Stimulated activated CD8-positive, alpha-beta memory T cell treated with anti-CD3 and anti-CD28 coated beads, Interleukin-2, amount 100 ng/mL, for 1 hour (primary cell): ENCODE measurements at regions not wholly inside any gene's neighbourhood (a gene's known extent, or its start where the extent isn't known, plus 50 kb on each side); places are given as distances from the start of the nearest gene placed in this dataset.
"Not testable (repeated sequence)": the region's sequence is repeated elsewhere in the genome, so short reads cannot be mapped to it uniquely, and the experiment has no call there.

Source experiments
- DNase-seq, 2 donors: peaks; one replicate each; pipeline ENCODE4 v3.0.0-alpha.2; 2020; ENCODE audit warnings: low read depth in 2 of 2

GRCh38 chr16:17557480-17557879, 86.7 kb upstream of the XYLT1 start:
- DNase-seq, result no peak

- DNase-seq, result no peak
Measured at GRCh38 chr16:17556276-17557052, 85.7 kb upstream of the XYLT1 start.

- no peak for DNase-seq
Measured at GRCh38 chr16:17555176-17555575, 84.4 kb upstream of the XYLT1 start.

- no peak for DNase-seq
Measured at GRCh38 chr16:17552351-17552750, 81.6 kb upstream of the XYLT1 start.

GRCh38 chr16:17551682-17552081, 80.9 kb upstream of the XYLT1 start:
- not testable (repeated sequence) for DNase-seq

- no peak for DNase-seq
Measured at GRCh38 chr16:17548825-17549224, 78.1 kb upstream of the XYLT1 start.

- no peak for DNase-seq
Measured at GRCh38 chr16:17544785-17545184, 74.0 kb upstream of the XYLT1 start.

- no peak for DNase-seq
Measured at GRCh38 chr16:17544304-17544703, 73.5 kb upstream of the XYLT1 start.

GRCh38 chr16:17543073-17543472, 72.3 kb upstream of the XYLT1 start:
- no peak for DNase-seq

GRCh38 chr16:17541324-17541723, 70.6 kb upstream of the XYLT1 start:
- no peak for DNase-seq

GRCh38 chr16:17538927-17539326, 68.2 kb upstream of the XYLT1 start:
- DNase-seq, result no peak

GRCh38 chr16:17532338-17532995, 61.7 kb upstream of the XYLT1 start:
- no peak for DNase-seq

GRCh38 chr16:17529982-17530760, 59.4 kb upstream of the XYLT1 start:
- DNase-seq, result no peak

- DNase-seq, result no peak
Measured at GRCh38 chr16:17526956-17527937, 56.5 kb upstream of the XYLT1 start.

- no peak for DNase-seq
Measured at GRCh38 chr16:17524656-17525055, 53.9 kb upstream of the XYLT1 start.

GRCh38 chr16:17520561-17520960, 49.8 kb upstream of the XYLT1 start:
- DNase-seq, result no peak
